Left colon (tissue), 2 donors: ENCODE measurements at regions not wholly inside any gene's neighbourhood (a gene's known extent, or its start where the extent isn't known, plus 50 kb on each side); places are given as distances from the start of the nearest gene placed in this dataset.
"Not testable (repeated sequence)": the region's sequence is repeated elsewhere in the genome, so short reads cannot be mapped to it uniquely, and the experiment has no call there.

Experiments used
- ATAC-seq: fragments of 200-7000 bp; cut with Tn5 transposase; one replicate; pipeline ENCODE4 v1.9.1; 2020; ENCODE audit warnings: mild to moderate bottlenecking, moderate library complexity
- DNase-seq, 2 donors: peaks; one replicate each; pipeline ENCODE4 v3.0.0-alpha.2; 2020
- intact Hi-C, 2 donors: fragments of 100-400 bp; cut with DNase I in 1 of 2; cut with micrococcal nuclease in 1 of 2; formaldehyde crosslinking; loops; one replicate each; pipeline versions ENCODE4 v1.11.2 to v1.14.0; 2022; cut with DNase I, micrococcal nuclease
- donor health status: DM: no; HTN: no; CAD: no.
- donor health status: DM: yes; HTN: yes; CAD: no.

GRCh38 chr6:18656506-18656905, 269.4 kb downstream of the RNF144B start:
- ATAC-seq (no peak), DNase-seq (no peak)
- intact Hi-C loops, result no loop called here

GRCh38 chr6:18659994-18660393, 272.8 kb downstream of the RNF144B start:
- intact Hi-C loops, DNase-seq, ATAC-seq: not testable (repeated sequence)

GRCh38 chr6:18663011-18663410, 275.9 kb downstream of the RNF144B start:
- ATAC-seq, result no peak
- intact Hi-C loops, result no loop called here
- no peak for DNase-seq

- DNase-seq, result no peak
- intact Hi-C loops, result no loop called here
- ATAC-seq, result no peak
Measured at GRCh38 chr6:18664401-18664800, 277.3 kb downstream of the RNF144B start.

GRCh38 chr6:18667612-18668011, 280.5 kb downstream of the RNF144B start:
- DNase-seq (no peak), ATAC-seq (peak; percentile 82)
- intact Hi-C loops, result no loop called here

GRCh38 chr6:18668994-18669393, 281.8 kb downstream of the RNF144B start:
- no peak for ATAC-seq
- DNase-seq, result no peak
- intact Hi-C loops, result no loop called here

- no peak for DNase-seq
- intact Hi-C loops, result no loop called here
- no peak for ATAC-seq
Measured at GRCh38 chr6:18672852-18673251, 285.7 kb downstream of the RNF144B start.

- intact Hi-C loops, result no loop called here
- DNase-seq (no peak), ATAC-seq (no peak)
Measured at GRCh38 chr6:18674346-18674745, 287.2 kb downstream of the RNF144B start.

GRCh38 chr6:18675881-18676280, 288.7 kb downstream of the RNF144B start:
- ATAC-seq (no peak), DNase-seq (no peak)
- intact Hi-C loops, result no loop called here

- intact Hi-C loops, result no loop called here
- DNase-seq (no peak), ATAC-seq (no peak)
Measured at GRCh38 chr6:18676548-18676947, 289.4 kb downstream of the RNF144B start.

GRCh38 chr6:18680842-18681241, 293.7 kb downstream of the RNF144B start:
- DNase-seq, result no peak

GRCh38 chr6:18681832-18682503, 294.8 kb downstream of the RNF144B start:
- DNase-seq (no peak), ATAC-seq (no peak)
- intact Hi-C loops, result no loop called here

More at GRCh38 chr6:18680842-18681241, 293.7 kb downstream of the RNF144B start:
- intact Hi-C loops, result no loop called here
- no peak for ATAC-seq

- no peak for DNase-seq
- intact Hi-C loops, result no loop called here
- no peak for ATAC-seq
Measured at GRCh38 chr6:18684343-18684742, 297.2 kb downstream of the RNF144B start.

GRCh38 chr6:18692929-18693685, 306.0 kb downstream of the RNF144B start:
- intact Hi-C loops, result no loop called here
- ATAC-seq, result no peak
- no peak for DNase-seq

- ATAC-seq (no peak), DNase-seq (no peak)
- intact Hi-C loops, result no loop called here
Measured at GRCh38 chr6:18693881-18694280, 306.7 kb downstream of the RNF144B start.

- no peak for DNase-seq
- ATAC-seq, result no peak
- intact Hi-C loops, result no loop called here
Measured at GRCh38 chr6:18703546-18703945, 316.4 kb downstream of the RNF144B start.

- intact Hi-C loops, result no loop called here
- ATAC-seq (no peak), DNase-seq (no peak)
Measured at GRCh38 chr6:18707714-18708439, 320.7 kb downstream of the RNF144B start.

GRCh38 chr6:18712595-18712994, 325.4 kb downstream of the RNF144B start:
- ATAC-seq, result no peak
- DNase-seq, result no peak
- intact Hi-C loops, result no loop called here

- DNase-seq (no peak), ATAC-seq (no peak)
- intact Hi-C loops, result no loop called here
Measured at GRCh38 chr6:18720075-18720474, 332.9 kb downstream of the RNF144B start.

GRCh38 chr6:18724056-18724455, 336.9 kb downstream of the RNF144B start:
- DNase-seq, result no peak
- intact Hi-C loops, result no loop called here
- no peak for ATAC-seq
